ENCODE measurements at regions not wholly inside any gene's neighbourhood (a gene's known extent, or its start where the extent isn't known, plus 50 kb on each side); places are given as distances from the start of the nearest gene placed in this dataset.
"Not testable (repeated sequence)": the region's sequence is repeated elsewhere in the genome, so short reads cannot be mapped to it uniquely, and the experiment has no call there.

GRCh38 chr3:3685721-3686120, 113.5 kb upstream of the LRRN1 start:
- DNase-seq = no peak

GRCh38 chr3:3683261-3683660, 116.0 kb upstream of the LRRN1 start:
- no peak for DNase-seq

- no peak for DNase-seq
These were observed 123.4 kb upstream of the LRRN1 start for GRCh38 chr3:3675801-3676200.

GRCh38 chr3:3675186-3675585, 124.0 kb upstream of the LRRN1 start:
- DNase-seq = no peak

GRCh38 chr3:3666664-3667063, 132.6 kb upstream of the LRRN1 start:
- DNase-seq = no peak

- peak; percentile 38 to 64 for DNase-seq
These were observed 133.1 kb upstream of the LRRN1 start for GRCh38 chr3:3665961-3666640.

GRCh38 chr3:3665546-3665945, 133.7 kb upstream of the LRRN1 start:
- DNase-seq = no peak

- no peak for DNase-seq
These were observed 134.3 kb upstream of the LRRN1 start for GRCh38 chr3:3664935-3665334.

- no peak for DNase-seq
These were observed 136.6 kb upstream of the LRRN1 start for GRCh38 chr3:3662610-3663009.

GRCh38 chr3:3654916-3655315, 144.3 kb upstream of the LRRN1 start:
- no peak for DNase-seq

GRCh38 chr3:3648988-3649679, 150.1 kb upstream of the LRRN1 start:
- DNase-seq = no peak

- no peak for DNase-seq
These were observed 152.3 kb upstream of the LRRN1 start for GRCh38 chr3:3646934-3647333.

GRCh38 chr3:3646103-3646844, 153.0 kb upstream of the LRRN1 start:
- DNase-seq = not testable (repeated sequence)

GRCh38 chr3:3641877-3642455, 157.3 kb upstream of the LRRN1 start:
- DNase-seq = no peak

GRCh38 chr3:3639078-3639477, 160.2 kb upstream of the LRRN1 start:
- no peak for DNase-seq

GRCh38 chr3:3636815-3637214, 162.4 kb upstream of the LRRN1 start:
- no peak for DNase-seq

GRCh38 chr3:3635109-3635508, 164.1 kb upstream of the LRRN1 start:
- DNase-seq = no peak

GRCh38 chr3:3634326-3634725, 164.9 kb upstream of the LRRN1 start:
- no peak for DNase-seq

- no peak for DNase-seq
These were observed 165.5 kb upstream of the LRRN1 start for GRCh38 chr3:3633761-3634160.

- no peak for DNase-seq
These were observed 166.8 kb upstream of the LRRN1 start for GRCh38 chr3:3632449-3632848.

- DNase-seq = no peak
These were observed 168.1 kb upstream of the LRRN1 start for GRCh38 chr3:3631114-3631513.

- no peak for DNase-seq
These were observed 169.3 kb upstream of the LRRN1 start for GRCh38 chr3:3629911-3630310.

GRCh38 chr3:3628676-3629328, 170.4 kb upstream of the LRRN1 start:
- DNase-seq = no peak
